ENCODE measurements at regions not wholly inside any gene's neighbourhood (a gene's known extent, or its start where the extent isn't known, plus 50 kb on each side); places are given as distances from the start of the nearest gene placed in this dataset.

DNA sequence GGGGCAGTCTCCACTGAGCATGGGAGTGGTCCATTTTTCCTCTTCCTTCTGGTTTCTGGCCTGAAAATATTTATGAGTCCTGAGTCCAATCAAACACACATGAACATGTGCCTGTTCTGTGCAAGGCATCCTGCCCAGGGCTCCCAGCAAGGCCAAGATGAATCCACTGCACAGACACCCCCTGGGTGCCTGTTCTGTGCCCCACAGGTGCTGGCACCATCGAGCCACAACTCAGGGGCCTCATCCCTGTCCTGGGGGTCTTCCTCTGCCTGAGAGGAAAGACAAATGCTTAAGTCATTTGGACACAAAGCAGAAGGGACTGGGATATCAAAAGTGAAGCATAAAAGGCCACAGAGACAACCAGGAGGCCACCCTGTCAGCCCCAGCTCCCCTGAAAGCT is 87.4 kb upstream of the IQSEC1 start:
- ChIA-PET CTCF (no interaction called here), SMC1A (ENCODE audit: uncharacterized antibody, unreplicated experiment) (no interaction called here), POLR2A (no interaction called here), RAD21 (ENCODE audit: unreplicated experiment) (interaction anchor here (0.5 to 1.5 kb wide), 2 partner anchors 30 to 69 kb away, joined by 3 to 4 read pairs; no protein-coding TSS in a partner anchor)
- no peaks in the 10 kb centered on the region for H4K20me1 ChIP-seq (ENCODE audit: control insufficient read depth, insufficient read depth)
- H3K9me3 ChIP-seq (replicated peaks; ENCODE audit: control insufficient read depth, insufficient read depth, low read length), result no peaks in the 10 kb centered on the region; the same call in 2 of the 3 replicates
- DNase-seq (ENCODE audit: low read depth, low spot score) (no peak), ATAC-seq (no peak), FAIRE-seq (no peak)
- no peaks in the 10 kb centered on the region for H3K4me1 ChIP-seq (ENCODE audit: control insufficient read depth, insufficient read depth, low read length)
- whole genome bisulfite sequencing (ENCODE audit: insufficient coverage, insufficient replicate concordance, low lambda C conversion rate, missing lambda C conversion rate), result 0% methylated on average over 1 of the region's 1 CpG
- no TSS peak for BruUV-seq (replicated peaks)
- no peak for TF ChIP-seq MYB (IDR thresholded peaks at IDR 0.05; ENCODE audit: borderline replicate concordance, low read depth, low read length)
- TF ChIP-seq TCF3 (IDR thresholded peaks at IDR 0.05; ENCODE audit: borderline replicate concordance, insufficient read depth, low read depth, low read length), result no peak
- no peak for TF ChIP-seq CBX3 (IDR thresholded peaks at IDR 0.05; ENCODE audit: borderline replicate concordance, low read depth)
- TF ChIP-seq TCF12 (IDR thresholded peaks at IDR 0.05; ENCODE audit: low read depth, low read length), result no peak
- no peak for TF ChIP-seq NFIC (IDR thresholded peaks at IDR 0.05; ENCODE audit: low read depth, low read length)
- TF ChIP-seq SMAD1 (IDR thresholded peaks at IDR 0.05; ENCODE audit: low read depth, partially characterized antibody), result no peak
- no peak overlapping the region for H3K27ac ChIP-seq (ENCODE audit: control insufficient read depth, insufficient read depth)
- intact Hi-C loops (cut with micrococcal nuclease; ENCODE audit: unreplicated experiment), result no loop called here
- no peak overlapping the region for H3K4me3 ChIP-seq
- no peak overlapping the region for H3K9ac ChIP-seq (ENCODE audit: control insufficient read depth, insufficient read depth, low read length)
- H3K79me2 ChIP-seq (ENCODE audit: control insufficient read depth, insufficient read depth, low read length), result no peaks in the 10 kb centered on the region
- H3K36me3 ChIP-seq (ENCODE audit: control insufficient read depth in 2 of 2, insufficient read depth in 2 of 2, low read length in 1 of 2), result no peaks in the 10 kb centered on the region
- no peak overlapping the region for H3K4me2 ChIP-seq (ENCODE audit: control insufficient read depth, insufficient read depth)
- no peak overlapping the region for H2AFZ ChIP-seq (ENCODE audit: control insufficient read depth, low read depth, low read length)
- in situ Hi-C loops (cut with MboI), result no loop called here
- H3K27me3 ChIP-seq (replicated peaks in 1 of 2; ENCODE audit: control insufficient read depth in 2 of 2, insufficient read depth in 2 of 2, low read length in 1 of 2), result no peaks in the 10 kb centered on the region; a peak in 2 of 4 replicates

DNA sequence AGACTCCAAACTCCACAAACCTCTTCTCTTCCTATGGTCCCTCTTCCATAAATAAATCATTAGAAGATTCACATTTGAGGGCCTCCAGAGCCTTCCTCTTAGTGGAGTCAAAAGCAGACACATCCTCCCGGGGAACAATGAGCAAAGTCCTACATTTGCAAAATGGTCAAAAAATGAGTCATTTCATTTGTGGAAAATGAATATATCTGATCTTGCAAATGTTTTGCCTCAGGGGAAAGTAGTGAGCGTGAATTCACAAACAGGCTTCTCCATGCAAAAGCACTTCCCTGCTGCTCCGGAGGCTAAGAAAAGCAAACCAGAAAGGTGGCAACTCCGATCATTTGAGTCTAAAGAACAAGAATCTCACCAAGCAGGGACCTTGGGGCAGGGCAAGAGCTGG is 86.7 kb upstream of the IQSEC1 start:
- CTCF ChIA-PET, result no interaction called here
- ATAC-seq, result no peak
- TF ChIP-seq, protein P1, sequence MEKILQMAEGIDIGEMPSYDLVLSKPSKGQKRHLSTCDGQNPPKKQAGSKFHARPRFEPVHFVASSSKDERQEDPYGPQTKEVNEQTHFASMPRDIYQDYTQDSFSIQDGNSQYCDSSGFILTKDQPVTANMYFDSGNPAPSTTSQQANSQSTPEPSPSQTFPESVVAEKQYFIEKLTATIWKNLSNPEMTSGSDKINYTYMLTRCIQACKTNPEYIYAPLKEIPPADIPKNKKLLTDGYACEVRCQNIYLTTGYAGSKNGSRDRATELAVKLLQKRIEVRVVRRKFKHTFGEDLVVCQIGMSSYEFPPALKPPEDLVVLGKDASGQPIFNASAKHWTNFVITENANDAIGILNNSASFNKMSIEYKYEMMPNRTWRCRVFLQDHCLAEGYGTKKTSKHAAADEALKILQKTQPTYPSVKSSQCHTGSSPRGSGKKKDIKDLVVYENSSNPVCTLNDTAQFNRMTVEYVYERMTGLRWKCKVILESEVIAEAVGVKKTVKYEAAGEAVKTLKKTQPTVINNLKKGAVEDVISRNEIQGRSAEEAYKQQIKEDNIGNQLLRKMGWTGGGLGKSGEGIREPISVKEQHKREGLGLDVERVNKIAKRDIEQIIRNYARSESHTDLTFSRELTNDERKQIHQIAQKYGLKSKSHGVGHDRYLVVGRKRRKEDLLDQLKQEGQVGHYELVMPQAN (conservative IDR thresholded peaks at IDR 0.05), result no peak
- no peak for TF ChIP-seq DPF2 (IDR thresholded peaks at IDR 0.05)
- TF ChIP-seq, protein P2, sequence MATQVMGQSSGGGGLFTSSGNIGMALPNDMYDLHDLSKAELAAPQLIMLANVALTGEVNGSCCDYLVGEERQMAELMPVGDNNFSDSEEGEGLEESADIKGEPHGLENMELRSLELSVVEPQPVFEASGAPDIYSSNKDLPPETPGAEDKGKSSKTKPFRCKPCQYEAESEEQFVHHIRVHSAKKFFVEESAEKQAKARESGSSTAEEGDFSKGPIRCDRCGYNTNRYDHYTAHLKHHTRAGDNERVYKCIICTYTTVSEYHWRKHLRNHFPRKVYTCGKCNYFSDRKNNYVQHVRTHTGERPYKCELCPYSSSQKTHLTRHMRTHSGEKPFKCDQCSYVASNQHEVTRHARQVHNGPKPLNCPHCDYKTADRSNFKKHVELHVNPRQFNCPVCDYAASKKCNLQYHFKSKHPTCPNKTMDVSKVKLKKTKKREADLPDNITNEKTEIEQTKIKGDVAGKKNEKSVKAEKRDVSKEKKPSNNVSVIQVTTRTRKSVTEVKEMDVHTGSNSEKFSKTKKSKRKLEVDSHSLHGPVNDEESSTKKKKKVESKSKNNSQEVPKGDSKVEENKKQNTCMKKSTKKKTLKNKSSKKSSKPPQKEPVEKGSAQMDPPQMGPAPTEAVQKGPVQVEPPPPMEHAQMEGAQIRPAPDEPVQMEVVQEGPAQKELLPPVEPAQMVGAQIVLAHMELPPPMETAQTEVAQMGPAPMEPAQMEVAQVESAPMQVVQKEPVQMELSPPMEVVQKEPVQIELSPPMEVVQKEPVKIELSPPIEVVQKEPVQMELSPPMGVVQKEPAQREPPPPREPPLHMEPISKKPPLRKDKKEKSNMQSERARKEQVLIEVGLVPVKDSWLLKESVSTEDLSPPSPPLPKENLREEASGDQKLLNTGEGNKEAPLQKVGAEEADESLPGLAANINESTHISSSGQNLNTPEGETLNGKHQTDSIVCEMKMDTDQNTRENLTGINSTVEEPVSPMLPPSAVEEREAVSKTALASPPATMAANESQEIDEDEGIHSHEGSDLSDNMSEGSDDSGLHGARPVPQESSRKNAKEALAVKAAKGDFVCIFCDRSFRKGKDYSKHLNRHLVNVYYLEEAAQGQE (IDR thresholded peaks at IDR 0.05; ENCODE audit: low read depth, low read length), result no peak
- no peak for TF ChIP-seq SMAD1 (IDR thresholded peaks at IDR 0.05; ENCODE audit: low read depth, partially characterized antibody)
- TF ChIP-seq, protein P3, sequence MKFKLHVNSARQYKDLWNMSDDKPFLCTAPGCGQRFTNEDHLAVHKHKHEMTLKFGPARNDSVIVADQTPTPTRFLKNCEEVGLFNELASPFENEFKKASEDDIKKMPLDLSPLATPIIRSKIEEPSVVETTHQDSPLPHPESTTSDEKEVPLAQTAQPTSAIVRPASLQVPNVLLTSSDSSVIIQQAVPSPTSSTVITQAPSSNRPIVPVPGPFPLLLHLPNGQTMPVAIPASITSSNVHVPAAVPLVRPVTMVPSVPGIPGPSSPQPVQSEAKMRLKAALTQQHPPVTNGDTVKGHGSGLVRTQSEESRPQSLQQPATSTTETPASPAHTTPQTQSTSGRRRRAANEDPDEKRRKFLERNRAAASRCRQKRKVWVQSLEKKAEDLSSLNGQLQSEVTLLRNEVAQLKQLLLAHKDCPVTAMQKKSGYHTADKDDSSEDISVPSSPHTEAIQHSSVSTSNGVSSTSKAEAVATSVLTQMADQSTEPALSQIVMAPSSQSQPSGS (IDR thresholded peaks at IDR 0.05; ENCODE audit: low read length), result no peak
- no peak for TF ChIP-seq RAD21 (IDR thresholded peaks at IDR 0.05; ENCODE audit: insufficient read depth, low read depth, low read length)
- TF ChIP-seq HCFC1 (IDR thresholded peaks at IDR 0.05; ENCODE audit: low read length), result no peak

More for the DNA sequence above, 86.7 kb upstream of the IQSEC1 start:
- in situ Hi-C loops (cut with MboI), result no loop called here
- SMC1A ChIA-PET (ENCODE audit: uncharacterized antibody, unreplicated experiment), result interaction anchor here (1.2 kb wide), 1 partner anchor 293 kb away, joined by 3 read pairs; no protein-coding TSS in a partner anchor
- POLR2A ChIA-PET, result no interaction called here
- Histone ChIP-seq H3K79me2 (ENCODE audit: control insufficient read depth, insufficient read depth, low read length) (no peaks in the 10 kb centered on the region), H3K9ac (ENCODE audit: control insufficient read depth, insufficient read depth, low read length) (no peak overlapping the region), H4K20me1 (ENCODE audit: control insufficient read depth, insufficient read depth) (no peaks in the 10 kb centered on the region), H3K4me2 (ENCODE audit: control insufficient read depth, insufficient read depth) (no peak overlapping the region), H3K36me3 (ENCODE audit: control insufficient read depth in 2 of 2, insufficient read depth in 2 of 2, low read length in 1 of 2) (no peaks in the 10 kb centered on the region), H3K27ac (ENCODE audit: control insufficient read depth, insufficient read depth) (no peak overlapping the region), H3K27me3 (replicated peaks in 1 of 2; ENCODE audit: control insufficient read depth in 2 of 2, insufficient read depth in 2 of 2, low read length in 1 of 2) (no peaks in the 10 kb centered on the region; a peak in 2 of 4 replicates), H3K4me1 (ENCODE audit: control insufficient read depth, insufficient read depth, low read length) (no peaks in the 10 kb centered on the region), H3K9me3 (replicated peaks; ENCODE audit: control insufficient read depth, insufficient read depth, low read length) (peaks cover 2% of the 10 kb centered on the region; the same call in 1 of the 3 replicates), H3K4me3 (no peak overlapping the region), H2AFZ (ENCODE audit: control insufficient read depth, low read depth, low read length) (no peak overlapping the region)
- FAIRE-seq, result no peak
- WGBS (ENCODE audit: insufficient coverage, insufficient replicate concordance, low lambda C conversion rate, missing lambda C conversion rate), result 17% methylated on average over 4 of the region's 4 CpGs
- BruUV-seq (replicated peaks), result no TSS peak
- intact Hi-C loops (cut with micrococcal nuclease; ENCODE audit: unreplicated experiment), result no loop called here
- DNase-seq (ENCODE audit: low read depth, low spot score), result no peak
- RAD21 ChIA-PET (ENCODE audit: unreplicated experiment), result interaction anchor here (1.5 kb wide), 1 partner anchor 68 kb away, joined by 3 read pairs; no protein-coding TSS in a partner anchor
